ENCODE measurements at regions not wholly inside any gene's neighbourhood (a gene's known extent, or its start where the extent isn't known, plus 50 kb on each side); places are given as distances from the start of the nearest gene placed in this dataset.
"Not testable (repeated sequence)": the region's sequence is repeated elsewhere in the genome, so short reads cannot be mapped to it uniquely, and the experiment has no call there.

- no peak for DNase-seq
- no peak overlapping the region for H3K4me3 Mint-ChIP-seq
- Histone ChIP-seq H3K4me1 (ENCODE audit: control insufficient read depth, insufficient read depth, low read length) (no peaks in the 10 kb centered on the region), H3K27me3 (ENCODE audit: control insufficient read depth, insufficient read depth, low read length) (no peaks in the 10 kb centered on the region), H3K9me3 (ENCODE audit: control insufficient read depth, insufficient read depth, low read length) (no peaks in the 10 kb centered on the region), H3K36me3 (ENCODE audit: control insufficient read depth, insufficient read depth, low read length) (no peaks in the 10 kb centered on the region), H3K27ac (ENCODE audit: low read length) (no peak overlapping the region), H3K4me3 (ENCODE audit: low read length) (no peak overlapping the region)
- no peaks in the 10 kb centered on the region for H3K36me3 Mint-ChIP-seq
- H3K4me1 Mint-ChIP-seq: no peaks in the 10 kb centered on the region
- no peaks in the 10 kb centered on the region for H3K27me3 Mint-ChIP-seq (ENCODE audit: low read depth in 2 of 2)
- WGBS (ENCODE audit: insufficient coverage): 93% methylated on average over 4 of the region's 4 CpGs
- peaks cover 0 to 3% of the 10 kb centered on the region in 2 donors for H3K9me3 Mint-ChIP-seq
- H3K27ac Mint-ChIP-seq: no peak overlapping the region
- ATAC-seq: no peak
- TF ChIP-seq CTCF (IDR thresholded peaks at IDR 0.05): no peak
- intact Hi-C loops (cut with micrococcal nuclease): no loop called here
Observed at GRCh38 chr20:7792150-7792869, 147.9 kb downstream of the HAO1 start.

- Histone ChIP-seq H3K4me1 (ENCODE audit: control insufficient read depth, insufficient read depth, low read length) (no peaks in the 10 kb centered on the region), H3K27ac (ENCODE audit: low read length) (no peak overlapping the region), H3K4me3 (ENCODE audit: low read length) (no peak overlapping the region), H3K9me3 (ENCODE audit: control insufficient read depth, insufficient read depth, low read length) (no peaks in the 10 kb centered on the region), H3K27me3 (ENCODE audit: control insufficient read depth, insufficient read depth, low read length) (no peaks in the 10 kb centered on the region), H3K36me3 (ENCODE audit: control insufficient read depth, insufficient read depth, low read length) (no peaks in the 10 kb centered on the region)
- Mint-ChIP-seq H3K9me3 (peaks cover 3 to 8% of the 10 kb centered on the region in 2 donors), H3K27ac (no peak overlapping the region), H3K36me3 (peaks cover 6% of the 10 kb centered on the region), H3K27me3 (ENCODE audit: low read depth in 2 of 2) (no peaks in the 10 kb centered on the region), H3K4me1 (no peaks in the 10 kb centered on the region), H3K4me3 (no peak overlapping the region)
- intact Hi-C loops (cut with micrococcal nuclease): no loop called here
- ATAC-seq (no peak), DNase-seq (no peak)
- no peak for TF ChIP-seq CTCF (IDR thresholded peaks at IDR 0.05)
Observed at GRCh38 chr20:7798176-7798575, 142.1 kb downstream of the HAO1 start.

GRCh38 chr20:7799862-7800261, 140.4 kb downstream of the HAO1 start:
- Histone ChIP-seq H3K36me3 (ENCODE audit: control insufficient read depth, insufficient read depth, low read length) (no peaks in the 10 kb centered on the region), H3K4me1 (ENCODE audit: control insufficient read depth, insufficient read depth, low read length) (no peaks in the 10 kb centered on the region), H3K4me3 (ENCODE audit: low read length) (no peak overlapping the region), H3K27ac (ENCODE audit: low read length) (no peak overlapping the region), H3K27me3 (ENCODE audit: control insufficient read depth, insufficient read depth, low read length) (no peaks in the 10 kb centered on the region), H3K9me3 (ENCODE audit: control insufficient read depth, insufficient read depth, low read length) (no peaks in the 10 kb centered on the region)
- Mint-ChIP-seq H3K9me3 (peaks cover 3 to 9% of the 10 kb centered on the region in 2 donors), H3K4me1 (no peaks in the 10 kb centered on the region), H3K36me3 (peaks cover 6% of the 10 kb centered on the region), H3K4me3 (no peak overlapping the region), H3K27ac (no peak overlapping the region), H3K27me3 (ENCODE audit: low read depth in 2 of 2) (no peaks in the 10 kb centered on the region)
- no peak for TF ChIP-seq CTCF (IDR thresholded peaks at IDR 0.05)
- intact Hi-C loops (cut with micrococcal nuclease): no loop called here
- WGBS (ENCODE audit: insufficient coverage): 50% methylated on average over 1 of the region's 1 CpG
- ATAC-seq (no peak), DNase-seq (no peak)

GRCh38 chr20:7803411-7804151, 136.7 kb downstream of the HAO1 start:
- H3K4me3 ChIP-seq (ENCODE audit: low read length); H3K36me3 ChIP-seq (ENCODE audit: control insufficient read depth, insufficient read depth, low read length); H3K4me1 Mint-ChIP-seq; H3K36me3 Mint-ChIP-seq; H3K27ac ChIP-seq (ENCODE audit: low read length); H3K9me3 Mint-ChIP-seq; H3K27ac Mint-ChIP-seq; intact Hi-C loops (cut with micrococcal nuclease); H3K4me1 ChIP-seq (ENCODE audit: control insufficient read depth, insufficient read depth, low read length); H3K4me3 Mint-ChIP-seq; DNase-seq; H3K27me3 ChIP-seq (ENCODE audit: control insufficient read depth, insufficient read depth, low read length); ATAC-seq; H3K9me3 ChIP-seq (ENCODE audit: control insufficient read depth, insufficient read depth, low read length); H3K27me3 Mint-ChIP-seq (ENCODE audit: low read depth in 2 of 2): not testable (repeated sequence)
- WGBS (ENCODE audit: insufficient coverage): 48% methylated on average over 51 of the region's 52 CpGs

All from natural killer cell (primary cell).